ENCODE measurements at regions not wholly inside any gene's neighbourhood (a gene's known extent, or its start where the extent isn't known, plus 50 kb on each side); places are given as distances from the start of the nearest gene placed in this dataset.

- DNase-seq (ENCODE audit: low spot score) = no peak
- no peak for TF ChIP-seq CTCF (IDR thresholded peaks at IDR 0.05; ENCODE audit: borderline replicate concordance, control extremely low read depth, extremely low read depth, insufficient read depth, missing control alignments)
- in situ Hi-C loops (cut with MboI; ENCODE audit: low sequenced_read_pairs, unreplicated experiment) = no loop called here
Observed at GRCh38 chr4:63493265-63493664, 916.0 kb downstream of the TECRL start.

GRCh38 chr4:63492515-63492914 is 916.7 kb downstream of the TECRL start:
- DNase-seq (ENCODE audit: low spot score) = no peak
- TF ChIP-seq CTCF (IDR thresholded peaks at IDR 0.05; ENCODE audit: borderline replicate concordance, control extremely low read depth, extremely low read depth, insufficient read depth, missing control alignments) = no peak
- in situ Hi-C loops (cut with MboI; ENCODE audit: low sequenced_read_pairs, unreplicated experiment) = no loop called here

DNA sequence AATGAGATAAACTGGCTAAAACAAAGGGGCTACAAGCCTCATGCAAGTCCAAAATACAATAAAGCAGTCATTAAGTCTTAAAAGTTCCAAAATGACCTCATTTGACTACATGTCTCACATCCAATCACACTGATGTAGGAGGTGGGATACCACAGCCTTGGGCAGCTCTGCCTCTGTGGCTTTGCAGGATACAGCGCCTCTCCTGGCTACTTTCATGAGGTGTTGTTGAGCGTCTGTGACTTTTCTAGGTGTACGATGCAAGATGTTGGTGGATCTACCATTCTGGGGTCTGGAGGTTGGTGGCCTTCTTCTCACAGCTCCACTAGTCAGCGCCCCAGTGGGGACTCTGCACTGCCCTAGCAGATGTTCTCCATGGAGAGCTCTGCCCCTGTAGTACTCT is 944.9 kb downstream of the TECRL start:
- DNase-seq (ENCODE audit: low spot score) = no peak
- in situ Hi-C loops (cut with MboI; ENCODE audit: low sequenced_read_pairs, unreplicated experiment) = no loop called here

GRCh38 chr4:63460075-63460474 is 949.2 kb downstream of the TECRL start:
- no peak for DNase-seq (ENCODE audit: low spot score)
- no peak for TF ChIP-seq CTCF (IDR thresholded peaks at IDR 0.05; ENCODE audit: borderline replicate concordance, control extremely low read depth, extremely low read depth, insufficient read depth, missing control alignments)
- in situ Hi-C loops (cut with MboI; ENCODE audit: low sequenced_read_pairs, unreplicated experiment) = no loop called here

More for the DNA sequence above, 944.9 kb downstream of the TECRL start:
- no peak for TF ChIP-seq CTCF (IDR thresholded peaks at IDR 0.05; ENCODE audit: borderline replicate concordance, control extremely low read depth, extremely low read depth, insufficient read depth, missing control alignments)

DNA sequence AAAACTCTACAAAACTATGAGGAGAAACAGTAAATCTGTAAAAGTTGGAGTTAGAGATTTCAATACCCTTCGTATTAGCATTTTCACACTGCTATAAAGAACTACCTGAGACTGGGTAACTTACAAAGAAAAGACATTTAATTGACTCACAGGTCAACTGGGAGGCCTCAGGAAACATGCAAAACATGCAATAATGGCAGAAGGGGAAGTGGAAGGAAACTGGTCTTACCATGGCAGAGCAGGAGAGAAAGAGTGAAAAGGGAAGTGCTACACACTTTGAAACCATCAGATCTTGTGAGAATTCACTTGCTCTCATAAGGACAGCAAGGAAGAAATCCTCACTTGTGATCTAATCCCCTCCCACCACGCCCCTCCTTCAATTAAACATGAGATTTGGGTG is 949.9 kb downstream of the TECRL start:
- DNase-seq (ENCODE audit: low spot score) = no peak
- no peak for TF ChIP-seq CTCF (IDR thresholded peaks at IDR 0.05; ENCODE audit: borderline replicate concordance, control extremely low read depth, extremely low read depth, insufficient read depth, missing control alignments)
- in situ Hi-C loops (cut with MboI; ENCODE audit: low sequenced_read_pairs, unreplicated experiment) = no loop called here

- no peak for TF ChIP-seq CTCF (IDR thresholded peaks at IDR 0.05; ENCODE audit: borderline replicate concordance, control extremely low read depth, extremely low read depth, insufficient read depth, missing control alignments)
- DNase-seq (ENCODE audit: low spot score) = no peak
- in situ Hi-C loops (cut with MboI; ENCODE audit: low sequenced_read_pairs, unreplicated experiment) = no loop called here
Observed at GRCh38 chr4:63458010-63458409, 951.2 kb downstream of the TECRL start.

- DNase-seq (ENCODE audit: low spot score) = no peak
- no peak for TF ChIP-seq CTCF (IDR thresholded peaks at IDR 0.05; ENCODE audit: borderline replicate concordance, control extremely low read depth, extremely low read depth, insufficient read depth, missing control alignments)
- in situ Hi-C loops (cut with MboI; ENCODE audit: low sequenced_read_pairs, unreplicated experiment) = no loop called here
Observed at GRCh38 chr4:63440236-63440635, 969.0 kb downstream of the TECRL start.
